ENCODE measurements at regions not wholly inside any gene's neighbourhood (a gene's known extent, or its start where the extent isn't known, plus 50 kb on each side); places are given as distances from the start of the nearest gene placed in this dataset.

- TF ChIP-seq POLR2AphosphoS5 (IDR thresholded peaks at IDR 0.05) (no peak), CTCF (IDR thresholded peaks at IDR 0.05 in 8 of 11, conservative IDR thresholded peaks at IDR 0.05 in 3 of 11) (no peak)
These were observed 110.5 kb upstream of the TBL1XR1 start for GRCh38 chr3:177307826-177308225.

Data from spleen (tissue), 7 donors.